Neural progenitor cell (in vitro differentiated cells): ENCODE measurements at regions not wholly inside any gene's neighbourhood (a gene's known extent, or its start where the extent isn't known, plus 50 kb on each side); places are given as distances from the start of the nearest gene placed in this dataset.

ENCODE experiments used
- DNase-seq: peaks from one replicate; pipeline ENCODE4 v3.0.0-alpha.2; 2016; ENCODE audit warnings: low spot score
- H2AFZ ChIP-seq: fragments of 200-600 bp; sonication (generic); replicated peaks from 2 replicates; pipeline ENCODE4 v1.6.1; 2016; ENCODE audit warnings: antibody characterized with exemption
- H3F3A ChIP-seq: fragments of 200-600 bp; sonication (generic); 2 replicates; pipeline ENCODE4 v1.6.1; 2016; ENCODE audit warnings: antibody characterized with exemption, low read depth
- H3K27ac ChIP-seq: fragments of 200-600 bp; sonication (generic); 2 replicates; pipeline ENCODE4 v1.5.1; 2016; ENCODE audit warnings: mild to moderate bottlenecking
- H3K27me3 ChIP-seq: fragments of 200-600 bp; sonication (generic); 2 replicates; pipeline ENCODE4 v1.6.1; 2016; ENCODE audit warnings: mild to moderate bottlenecking, moderate library complexity
- H3K36me3 ChIP-seq: fragments of 200-600 bp; sonication (generic); 2 replicates; pipeline ENCODE4 v1.5.1; 2016
- H3K4me1 ChIP-seq: fragments of 200-600 bp; sonication (generic); 2 replicates; pipeline ENCODE4 v1.6.1; 2016; ENCODE audit warnings: mixed run types
- H3K4me2 ChIP-seq: fragments of 200-600 bp; sonication (generic); 2 replicates; pipeline ENCODE4 v1.6.1; 2016
- H3K4me3 ChIP-seq: fragments of 200-600 bp; sonication (generic); 2 replicates; pipeline ENCODE4 v1.5.1; 2016
- H3K79me2 ChIP-seq: fragments of 200-600 bp; sonication (generic); 2 replicates; pipeline ENCODE4 v1.6.1; 2016; ENCODE audit warnings: low read depth
- H3K9ac ChIP-seq: fragments of 200-600 bp; sonication (generic); 2 replicates; pipeline ENCODE4 v1.6.1; 2016
- H3K9me3 ChIP-seq: fragments of 200-600 bp; sonication (generic); 2 replicates; pipeline ENCODE4 v1.5.1; 2016; ENCODE audit warnings: low read depth
- H4K20me1 ChIP-seq: fragments of 200-600 bp; sonication (generic); 2 replicates; pipeline ENCODE4 v1.6.1; 2016; ENCODE audit warnings: low read depth
- H3K27ac Mint-ChIP-seq: 3 replicates; pipeline ENCODE4 v1.8.0; 2021; ENCODE audit warnings: mixed read lengths
- H3K27me3 Mint-ChIP-seq: 2 replicates; pipeline ENCODE4 v1.8.0; 2022; ENCODE audit warnings: low read depth, mild to moderate bottlenecking, inconsistent platforms, moderate library complexity, mixed read lengths; ENCODE audit not compliant: insufficient read depth
- H3K36me3 Mint-ChIP-seq: 3 replicates; pipeline ENCODE4 v1.8.0; 2021; ENCODE audit warnings: mixed read lengths
- H3K4me1 Mint-ChIP-seq: 3 replicates; pipeline ENCODE4 v1.8.0; 2021; ENCODE audit warnings: mixed read lengths
- H3K4me3 Mint-ChIP-seq: 3 replicates; pipeline ENCODE4 v1.8.0; 2021; ENCODE audit warnings: mild to moderate bottlenecking, moderate library complexity, mixed read lengths
- H3K9me3 Mint-ChIP-seq: 3 replicates; pipeline ENCODE4 v1.8.0; 2020; ENCODE audit warnings: mixed read lengths
- EZH2 ChIP-seq: fragments of 200-600 bp; sonication (generic); IDR thresholded peaks from 2 replicates; pipeline ENCODE4 v1.6.1; 2017; ENCODE audit warnings: antibody characterized with exemption, mild to moderate bottlenecking, moderate library complexity
- EZH2phosphoT487 ChIP-seq: fragments of 200-600 bp; sonication (generic); IDR thresholded peaks from 2 replicates; pipeline ENCODE4 v1.6.1; 2017; ENCODE audit warnings: antibody characterized with exemption
- TF ChIP-seq, protein P1 (sequence below): fragments of 200-600 bp; sonication (generic); IDR thresholded peaks from 2 replicates; pipeline ENCODE4 v1.5.1; 2017; ENCODE audit warnings: antibody characterized with exemption, mild to moderate bottlenecking

DNA sequence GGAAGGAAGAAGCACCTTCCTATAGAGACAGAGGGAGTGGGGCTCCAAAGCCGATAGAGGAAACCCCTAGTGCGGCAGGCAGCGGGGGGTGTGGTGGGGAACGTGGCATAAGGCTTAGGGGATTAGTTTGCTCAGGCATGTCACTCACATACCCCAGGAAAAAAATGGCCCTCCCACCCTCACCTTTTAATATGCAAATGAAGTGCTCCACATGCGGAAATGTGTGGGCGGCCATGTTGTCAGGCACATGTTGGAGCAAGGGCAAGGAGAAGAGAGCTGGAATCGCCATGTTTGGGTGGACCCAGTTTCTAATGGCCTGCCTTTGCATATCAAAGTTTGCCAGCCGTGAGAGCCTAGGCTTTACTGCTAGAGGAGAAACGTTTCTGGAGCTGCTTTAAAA, 758.8 kb downstream of the NR2F1-AS1 start:
- H3K4me1 ChIP-seq, result no peaks in the 10 kb centered on the region
- H3K4me3 ChIP-seq, result no peak overlapping the region
- Mint-ChIP-seq H3K9me3 (peaks cover 14% of the 10 kb centered on the region), H3K27me3 (peaks cover 4% of the 10 kb centered on the region), H3K36me3 (peaks cover 2% of the 10 kb centered on the region), H3K27ac (no peak overlapping the region), H3K4me3 (no peak overlapping the region), H3K4me1 (peaks cover 5% of the 10 kb centered on the region)
- no peaks in the 10 kb centered on the region for H3K36me3 ChIP-seq
- no peak for DNase-seq
- no peaks in the 10 kb centered on the region for H3K9me3 ChIP-seq
- H3K27me3 ChIP-seq, result no peaks in the 10 kb centered on the region
- no peaks in the 10 kb centered on the region for H3K79me2 ChIP-seq
- no peak overlapping the region for H3K4me2 ChIP-seq
- TF ChIP-seq EZH2phosphoT487 (no peak), EZH2 (no peak)
- TF ChIP-seq, protein P1, sequence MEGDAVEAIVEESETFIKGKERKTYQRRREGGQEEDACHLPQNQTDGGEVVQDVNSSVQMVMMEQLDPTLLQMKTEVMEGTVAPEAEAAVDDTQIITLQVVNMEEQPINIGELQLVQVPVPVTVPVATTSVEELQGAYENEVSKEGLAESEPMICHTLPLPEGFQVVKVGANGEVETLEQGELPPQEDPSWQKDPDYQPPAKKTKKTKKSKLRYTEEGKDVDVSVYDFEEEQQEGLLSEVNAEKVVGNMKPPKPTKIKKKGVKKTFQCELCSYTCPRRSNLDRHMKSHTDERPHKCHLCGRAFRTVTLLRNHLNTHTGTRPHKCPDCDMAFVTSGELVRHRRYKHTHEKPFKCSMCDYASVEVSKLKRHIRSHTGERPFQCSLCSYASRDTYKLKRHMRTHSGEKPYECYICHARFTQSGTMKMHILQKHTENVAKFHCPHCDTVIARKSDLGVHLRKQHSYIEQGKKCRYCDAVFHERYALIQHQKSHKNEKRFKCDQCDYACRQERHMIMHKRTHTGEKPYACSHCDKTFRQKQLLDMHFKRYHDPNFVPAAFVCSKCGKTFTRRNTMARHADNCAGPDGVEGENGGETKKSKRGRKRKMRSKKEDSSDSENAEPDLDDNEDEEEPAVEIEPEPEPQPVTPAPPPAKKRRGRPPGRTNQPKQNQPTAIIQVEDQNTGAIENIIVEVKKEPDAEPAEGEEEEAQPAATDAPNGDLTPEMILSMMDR, result no peak
- H3F3A ChIP-seq, result no peaks in the 10 kb centered on the region
- no peak overlapping the region for H3K9ac ChIP-seq
- H2AFZ ChIP-seq, result no peak overlapping the region
- no peaks in the 10 kb centered on the region for H4K20me1 ChIP-seq
- H3K27ac ChIP-seq, result no peak overlapping the region

DNA sequence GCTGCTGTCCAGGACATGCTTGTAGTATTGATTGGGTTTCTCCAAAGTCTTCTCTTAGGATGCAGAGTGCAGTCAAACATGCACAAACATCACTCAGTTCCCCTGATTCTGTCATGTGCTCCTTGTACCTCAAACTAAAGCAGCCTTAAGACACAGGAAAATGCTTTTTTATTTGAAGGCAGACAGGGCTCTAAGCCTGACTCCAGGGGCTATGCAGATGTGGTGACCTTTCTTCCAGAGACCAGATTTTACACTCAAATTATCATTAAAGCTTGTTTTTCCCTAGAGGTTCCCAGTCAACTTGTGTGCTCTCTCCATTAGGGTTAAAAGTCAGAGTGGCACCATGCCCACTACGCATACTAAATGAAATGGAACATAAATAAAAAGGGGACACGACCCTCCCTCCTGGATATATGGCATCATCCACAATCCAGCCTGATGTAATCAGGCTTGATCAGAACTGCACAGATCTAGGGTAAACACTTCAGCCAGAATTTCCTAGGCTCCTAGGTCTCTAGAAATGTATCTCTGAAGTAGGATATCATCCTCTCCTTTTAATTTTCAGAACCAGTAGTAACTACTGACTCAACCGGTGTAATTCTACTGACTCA, 771.1 kb downstream of the NR2F1-AS1 start:
- no peaks in the 10 kb centered on the region for H3K27me3 ChIP-seq
- no peak overlapping the region for H3K9ac ChIP-seq
- H3K27ac ChIP-seq, result no peak overlapping the region
- H4K20me1 ChIP-seq, result no peaks in the 10 kb centered on the region
- TF ChIP-seq EZH2, result no peak
- TF ChIP-seq EZH2phosphoT487, result no peak
- DNase-seq, result no peak
- Mint-ChIP-seq H3K36me3 (no peaks in the 10 kb centered on the region), H3K4me1 (peaks cover 20% of the 10 kb centered on the region), H3K27me3 (no peaks in the 10 kb centered on the region), H3K27ac (no peak overlapping the region), H3K9me3 (no peaks in the 10 kb centered on the region), H3K4me3 (no peak overlapping the region)
- H3F3A ChIP-seq, result no peaks in the 10 kb centered on the region
- H3K4me2 ChIP-seq, result no peak overlapping the region
- H3K9me3 ChIP-seq, result no peaks in the 10 kb centered on the region
- H3K79me2 ChIP-seq, result no peaks in the 10 kb centered on the region
- H2AFZ ChIP-seq, result peak overlapping the region; percentile 30
- H3K36me3 ChIP-seq, result no peaks in the 10 kb centered on the region
- no peak overlapping the region for H3K4me3 ChIP-seq
- H3K4me1 ChIP-seq, result no peaks in the 10 kb centered on the region

DNA sequence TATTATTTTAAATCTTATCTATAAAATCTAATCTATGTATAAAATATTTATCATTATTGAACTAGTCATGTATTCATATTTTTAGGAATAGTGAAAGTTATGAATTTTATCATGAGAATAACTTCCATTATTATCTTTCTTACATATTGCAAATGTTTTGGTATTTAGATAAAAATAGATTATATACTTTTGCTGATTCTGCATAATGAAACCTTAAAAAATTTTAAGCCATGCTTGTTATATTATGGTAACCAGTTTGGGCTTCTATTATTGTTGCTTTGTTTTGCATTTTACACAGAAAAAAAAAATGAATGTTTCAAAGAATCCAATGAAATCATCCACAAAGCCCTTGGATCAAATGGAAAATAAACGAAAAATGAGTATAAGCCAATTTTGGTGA, 772.5 kb downstream of the NR2F1-AS1 start:
- Histone ChIP-seq H3K4me1 (no peaks in the 10 kb centered on the region), H3K4me2 (no peak overlapping the region), H3K79me2 (no peaks in the 10 kb centered on the region), H3K9ac (no peak overlapping the region), H4K20me1 (no peaks in the 10 kb centered on the region), H3F3A (no peaks in the 10 kb centered on the region), H3K36me3 (no peaks in the 10 kb centered on the region), H3K27ac (no peak overlapping the region), H3K27me3 (no peaks in the 10 kb centered on the region), H3K4me3 (no peak overlapping the region), H3K9me3 (no peaks in the 10 kb centered on the region), H2AFZ (no peak overlapping the region)
- Mint-ChIP-seq H3K4me1 (peaks cover 20% of the 10 kb centered on the region), H3K4me3 (no peak overlapping the region), H3K27ac (no peak overlapping the region), H3K9me3 (no peaks in the 10 kb centered on the region), H3K36me3 (no peaks in the 10 kb centered on the region), H3K27me3 (peaks cover 2% of the 10 kb centered on the region)
- no peak for DNase-seq
- no peak for TF ChIP-seq EZH2
- TF ChIP-seq, protein P1, result no peak
- TF ChIP-seq EZH2phosphoT487, result no peak

DNA sequence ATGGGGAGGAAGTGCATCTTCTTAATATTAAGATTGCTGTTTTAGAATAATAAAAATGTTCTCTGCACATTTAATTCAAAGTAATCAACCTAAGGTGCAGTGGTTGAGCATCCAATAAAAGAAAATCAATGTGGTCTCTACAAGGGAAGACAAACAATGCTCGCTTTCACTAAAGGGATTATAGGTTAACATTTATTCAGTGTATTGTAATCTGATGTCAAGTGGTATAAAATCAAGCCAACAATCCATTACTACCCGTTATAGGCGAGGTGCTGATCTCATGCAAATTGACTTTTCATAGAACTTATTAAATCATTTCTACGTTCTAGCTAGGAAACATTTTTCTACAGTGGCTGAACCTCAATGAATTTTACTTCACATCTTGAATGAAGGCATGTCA, 773.9 kb downstream of the NR2F1-AS1 start:
- H3K4me1 ChIP-seq, result peaks cover 4% of the 10 kb centered on the region
- no peak overlapping the region for H3K4me3 Mint-ChIP-seq
- TF ChIP-seq EZH2phosphoT487, result no peak
- no peak for TF ChIP-seq EZH2
- TF ChIP-seq, protein P1, result no peak

More for the DNA sequence above, 773.9 kb downstream of the NR2F1-AS1 start:
- H3K4me1 Mint-ChIP-seq, result peaks cover 20% of the 10 kb centered on the region
- H3K36me3 ChIP-seq, result no peaks in the 10 kb centered on the region
- no peaks in the 10 kb centered on the region for H3K36me3 Mint-ChIP-seq
- H3K27me3 ChIP-seq, result no peaks in the 10 kb centered on the region
- no peak overlapping the region for H3K27ac Mint-ChIP-seq
- no peaks in the 10 kb centered on the region for H3K9me3 ChIP-seq
- H3K4me2 ChIP-seq, result no peak overlapping the region
- H3K27ac ChIP-seq, result no peak overlapping the region
- H3K27me3 Mint-ChIP-seq, result peaks cover 2% of the 10 kb centered on the region
- no peak overlapping the region for H2AFZ ChIP-seq
- DNase-seq, result no peak
- no peak overlapping the region for H3K4me3 ChIP-seq
- H3K9ac ChIP-seq, result no peak overlapping the region
- H3K9me3 Mint-ChIP-seq, result no peaks in the 10 kb centered on the region
- H4K20me1 ChIP-seq, result no peaks in the 10 kb centered on the region
- no peaks in the 10 kb centered on the region for H3K79me2 ChIP-seq
- no peaks in the 10 kb centered on the region for H3F3A ChIP-seq
